PC-9 (cell line): ENCODE measurements at regions not wholly inside any gene's neighbourhood (a gene's known extent, or its start where the extent isn't known, plus 50 kb on each side); places are given as distances from the start of the nearest gene placed in this dataset.

Experiments used
- EZH2 ChIP-seq: fragments of 200-600 bp; sonication (generic); IDR thresholded peaks from 2 replicates; pipeline ENCODE4 v1.8.0; 2017; ENCODE audit warnings: antibody characterized with exemption, low read depth
- TF ChIP-seq, protein P1 (sequence below): fragments of 200-600 bp; sonication (generic); conservative IDR thresholded peaks from 2 replicates; pipeline ENCODE4 v1.6.1; 2017; ENCODE audit warnings: mixed run types, antibody characterized with exemption, mild to moderate bottlenecking, moderate library complexity

DNA sequence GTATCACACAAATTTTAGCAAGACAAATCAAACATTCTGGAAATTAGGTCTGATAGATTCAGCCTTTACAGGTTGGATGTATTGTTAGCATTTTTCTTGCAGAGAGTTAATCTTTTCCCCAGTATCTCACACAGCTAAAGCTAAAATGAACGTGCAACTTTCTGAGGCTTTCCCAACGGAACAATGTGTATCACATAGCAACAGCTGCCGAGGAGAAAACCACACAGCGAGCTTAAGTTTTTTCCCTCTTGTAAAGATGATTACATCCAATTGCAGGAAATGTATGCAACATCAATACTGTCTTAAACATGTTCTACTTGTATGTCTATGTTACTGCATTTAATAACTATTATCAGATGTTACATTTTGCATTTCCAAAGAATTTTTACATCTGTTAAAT is 182.2 kb downstream of the CCDC59 start:
- TF ChIP-seq, protein P1, sequence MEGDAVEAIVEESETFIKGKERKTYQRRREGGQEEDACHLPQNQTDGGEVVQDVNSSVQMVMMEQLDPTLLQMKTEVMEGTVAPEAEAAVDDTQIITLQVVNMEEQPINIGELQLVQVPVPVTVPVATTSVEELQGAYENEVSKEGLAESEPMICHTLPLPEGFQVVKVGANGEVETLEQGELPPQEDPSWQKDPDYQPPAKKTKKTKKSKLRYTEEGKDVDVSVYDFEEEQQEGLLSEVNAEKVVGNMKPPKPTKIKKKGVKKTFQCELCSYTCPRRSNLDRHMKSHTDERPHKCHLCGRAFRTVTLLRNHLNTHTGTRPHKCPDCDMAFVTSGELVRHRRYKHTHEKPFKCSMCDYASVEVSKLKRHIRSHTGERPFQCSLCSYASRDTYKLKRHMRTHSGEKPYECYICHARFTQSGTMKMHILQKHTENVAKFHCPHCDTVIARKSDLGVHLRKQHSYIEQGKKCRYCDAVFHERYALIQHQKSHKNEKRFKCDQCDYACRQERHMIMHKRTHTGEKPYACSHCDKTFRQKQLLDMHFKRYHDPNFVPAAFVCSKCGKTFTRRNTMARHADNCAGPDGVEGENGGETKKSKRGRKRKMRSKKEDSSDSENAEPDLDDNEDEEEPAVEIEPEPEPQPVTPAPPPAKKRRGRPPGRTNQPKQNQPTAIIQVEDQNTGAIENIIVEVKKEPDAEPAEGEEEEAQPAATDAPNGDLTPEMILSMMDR, result no peak
- no peak for TF ChIP-seq EZH2
